Osteoblast (primary cell): ENCODE measurements at regions not wholly inside any gene's neighbourhood (a gene's known extent, or its start where the extent isn't known, plus 50 kb on each side); places are given as distances from the start of the nearest gene placed in this dataset.
A peak's percentile ranks its signal among the peaks of the same experiment; 100 is the strongest.

Experiments
- DNase-seq: peaks from one replicate; pipeline ENCODE4 v3.0.0; 2011; ENCODE audit warnings: low spot score, mixed read lengths; ENCODE audit not compliant: insufficient read length; ENCODE audit errors: missing footprints
- H2AFZ ChIP-seq: 2 replicates; pipeline ENCODE4 v1.6.0; 2011; ENCODE audit warnings: mild to moderate bottlenecking, low read length
- H3K27ac ChIP-seq: 2 replicates; pipeline ENCODE4 v1.5.1; 2011; ENCODE audit warnings: mild to moderate bottlenecking, low read depth, low read length, moderate library complexity
- H3K27me3 ChIP-seq: 2 replicates; pipeline ENCODE4 v1.6.0; 2012; ENCODE audit warnings: mild to moderate bottlenecking, control low read depth, inconsistent platforms, low read length, moderate library complexity; ENCODE audit not compliant: insufficient read depth
- H3K36me3 ChIP-seq: 2 replicates; pipeline ENCODE4 v1.5.1; 2011; ENCODE audit warnings: mild to moderate bottlenecking, low read length, control low read depth, moderate library complexity; ENCODE audit not compliant: insufficient read depth
- H3K4me1 ChIP-seq: 2 replicates; pipeline ENCODE4 v1.5.1; 2011; ENCODE audit warnings: mild to moderate bottlenecking, low read length, control low read depth, moderate library complexity; ENCODE audit not compliant: insufficient read depth
- H3K4me2 ChIP-seq: 2 replicates; pipeline ENCODE4 v1.6.0; 2011; ENCODE audit warnings: mild to moderate bottlenecking, low read length; ENCODE audit not compliant: insufficient read depth
- H3K4me3 ChIP-seq: fragments of 200-600 bp; sonication (generic); 3 replicates; pipeline ENCODE4 v1.5.1; 2012; ENCODE audit warnings: mild to moderate bottlenecking, low read length, inconsistent platforms; ENCODE audit not compliant: insufficient read depth
- H3K79me2 ChIP-seq: 2 replicates; pipeline ENCODE4 v1.6.0; 2012; ENCODE audit warnings: mild to moderate bottlenecking, low read length, control low read depth, inconsistent platforms; ENCODE audit not compliant: insufficient read depth
- H3K9me3 ChIP-seq: 2 replicates; pipeline ENCODE4 v1.5.1; 2011; ENCODE audit warnings: low read depth, low read length, control low read depth
- H4K20me1 ChIP-seq: 2 replicates; pipeline ENCODE4 v1.6.0; 2012; ENCODE audit warnings: mild to moderate bottlenecking, low read length, control low read depth; ENCODE audit not compliant: insufficient read depth
- TF ChIP-seq, protein P1 (sequence below): IDR thresholded peaks from 2 replicates; pipeline ENCODE4 v1.5.1; 2011; ENCODE audit warnings: mild to moderate bottlenecking, low read depth, low read length, moderate library complexity; ENCODE audit errors: extremely low read depth

DNA sequence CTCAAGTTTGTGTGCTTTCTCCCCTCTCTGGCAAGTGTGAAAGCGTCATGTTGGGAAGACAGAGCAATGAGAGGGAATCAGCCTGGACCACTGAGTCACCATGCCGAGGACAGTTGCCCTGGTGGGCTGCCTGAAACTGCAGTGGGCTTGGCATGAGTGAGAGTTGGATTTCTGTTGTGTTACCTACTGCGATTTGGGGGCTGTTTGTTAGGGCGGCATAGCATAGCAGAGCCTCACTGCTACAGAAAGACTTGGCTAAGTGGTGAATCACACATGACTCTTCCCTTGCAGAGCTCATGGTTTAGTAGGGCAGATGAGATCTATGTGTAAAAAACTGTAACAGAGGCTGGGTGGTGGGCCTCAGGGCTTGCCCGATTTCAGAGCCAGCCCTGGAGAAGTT, 324.6 kb downstream of the C16orf95 start:
- TF ChIP-seq, protein P1, sequence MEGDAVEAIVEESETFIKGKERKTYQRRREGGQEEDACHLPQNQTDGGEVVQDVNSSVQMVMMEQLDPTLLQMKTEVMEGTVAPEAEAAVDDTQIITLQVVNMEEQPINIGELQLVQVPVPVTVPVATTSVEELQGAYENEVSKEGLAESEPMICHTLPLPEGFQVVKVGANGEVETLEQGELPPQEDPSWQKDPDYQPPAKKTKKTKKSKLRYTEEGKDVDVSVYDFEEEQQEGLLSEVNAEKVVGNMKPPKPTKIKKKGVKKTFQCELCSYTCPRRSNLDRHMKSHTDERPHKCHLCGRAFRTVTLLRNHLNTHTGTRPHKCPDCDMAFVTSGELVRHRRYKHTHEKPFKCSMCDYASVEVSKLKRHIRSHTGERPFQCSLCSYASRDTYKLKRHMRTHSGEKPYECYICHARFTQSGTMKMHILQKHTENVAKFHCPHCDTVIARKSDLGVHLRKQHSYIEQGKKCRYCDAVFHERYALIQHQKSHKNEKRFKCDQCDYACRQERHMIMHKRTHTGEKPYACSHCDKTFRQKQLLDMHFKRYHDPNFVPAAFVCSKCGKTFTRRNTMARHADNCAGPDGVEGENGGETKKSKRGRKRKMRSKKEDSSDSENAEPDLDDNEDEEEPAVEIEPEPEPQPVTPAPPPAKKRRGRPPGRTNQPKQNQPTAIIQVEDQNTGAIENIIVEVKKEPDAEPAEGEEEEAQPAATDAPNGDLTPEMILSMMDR, result no peak
- peak; percentile 55 for DNase-seq
- H3K36me3 ChIP-seq, result no peaks in the 10 kb centered on the region
- no peak overlapping the region for H2AFZ ChIP-seq
- no peaks in the 10 kb centered on the region for H3K27me3 ChIP-seq
- no peak overlapping the region for H3K27ac ChIP-seq
- no peak overlapping the region for H3K4me2 ChIP-seq
- H4K20me1 ChIP-seq, result no peaks in the 10 kb centered on the region
- no peak overlapping the region for H3K4me3 ChIP-seq
- H3K79me2 ChIP-seq, result no peaks in the 10 kb centered on the region
- H3K4me1 ChIP-seq, result peaks cover 21% of the 10 kb centered on the region
- no peaks in the 10 kb centered on the region for H3K9me3 ChIP-seq

DNA sequence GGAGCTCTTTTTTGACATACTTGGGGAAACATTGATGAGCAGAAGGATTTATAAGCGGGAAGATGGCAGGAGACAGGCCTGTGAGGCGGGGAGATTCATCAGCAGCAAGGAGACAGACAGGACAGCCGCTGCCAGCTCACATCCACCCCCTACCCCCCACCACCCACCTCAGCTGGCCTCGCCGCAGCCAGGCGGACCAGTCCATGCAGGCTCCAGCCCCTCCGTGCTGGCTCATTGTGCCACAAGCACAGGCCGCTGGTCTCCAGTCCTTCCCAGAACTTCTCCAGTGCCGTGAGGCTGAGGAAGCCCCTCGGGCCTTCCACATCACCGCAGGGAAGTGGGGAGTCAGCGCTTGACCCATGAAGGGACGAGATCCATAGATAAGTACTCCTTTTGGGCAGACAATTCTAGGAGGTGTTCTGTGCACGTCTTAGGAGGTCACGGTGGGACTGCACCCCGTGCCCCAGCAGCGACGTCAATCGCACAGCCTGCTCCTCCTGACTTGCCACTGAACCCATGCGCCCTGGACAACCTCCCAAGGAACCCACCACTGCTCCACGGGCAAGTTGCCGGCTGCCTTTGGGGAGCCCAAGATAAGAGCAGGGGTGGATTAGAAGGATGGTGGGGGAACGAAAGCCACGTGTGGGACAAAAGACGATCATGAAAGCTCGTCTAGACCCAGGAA, 323.6 kb downstream of the C16orf95 start:
- no peaks in the 10 kb centered on the region for H3K27me3 ChIP-seq
- H3K9me3 ChIP-seq, result no peaks in the 10 kb centered on the region
- TF ChIP-seq, protein P1, result no peak
- H2AFZ ChIP-seq, result no peak overlapping the region
- H4K20me1 ChIP-seq, result no peaks in the 10 kb centered on the region
- no peak overlapping the region for H3K27ac ChIP-seq
- peaks cover 21% of the 10 kb centered on the region for H3K4me1 ChIP-seq
- no peaks in the 10 kb centered on the region for H3K79me2 ChIP-seq
- no peaks in the 10 kb centered on the region for H3K36me3 ChIP-seq
- H3K4me3 ChIP-seq, result no peak overlapping the region
- DNase-seq, result peak; percentile 65
- H3K4me2 ChIP-seq, result no peak overlapping the region

DNA sequence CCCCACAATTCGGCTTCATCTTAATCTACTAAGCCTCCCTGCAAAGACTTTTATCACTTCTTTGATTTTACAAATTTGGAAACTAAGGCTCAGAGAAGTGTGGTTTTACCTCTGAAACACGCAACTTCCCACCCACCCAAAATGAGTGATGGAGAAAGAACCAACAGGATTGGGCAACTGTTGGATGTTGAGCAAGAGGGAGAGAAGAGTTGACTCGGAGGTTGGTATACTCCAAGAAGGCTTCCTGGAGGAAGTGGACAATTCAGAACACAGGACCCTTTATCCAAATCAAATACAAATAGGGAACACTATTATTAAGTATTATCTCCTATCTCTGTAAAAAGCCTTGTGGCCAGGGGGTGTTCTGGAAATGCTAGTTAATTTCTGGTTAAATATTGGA, 323.0 kb downstream of the C16orf95 start:
- Histone ChIP-seq H2AFZ (no peak overlapping the region), H3K36me3 (no peaks in the 10 kb centered on the region), H4K20me1 (no peaks in the 10 kb centered on the region), H3K27ac (peak overlapping the region; percentile 22), H3K4me3 (no peak overlapping the region), H3K27me3 (no peaks in the 10 kb centered on the region), H3K4me2 (peak overlapping the region; percentile 80), H3K9me3 (no peaks in the 10 kb centered on the region), H3K4me1 (peaks cover 21% of the 10 kb centered on the region), H3K79me2 (no peaks in the 10 kb centered on the region)
- TF ChIP-seq, protein P1, result no peak
- DNase-seq, result no peak

DNA sequence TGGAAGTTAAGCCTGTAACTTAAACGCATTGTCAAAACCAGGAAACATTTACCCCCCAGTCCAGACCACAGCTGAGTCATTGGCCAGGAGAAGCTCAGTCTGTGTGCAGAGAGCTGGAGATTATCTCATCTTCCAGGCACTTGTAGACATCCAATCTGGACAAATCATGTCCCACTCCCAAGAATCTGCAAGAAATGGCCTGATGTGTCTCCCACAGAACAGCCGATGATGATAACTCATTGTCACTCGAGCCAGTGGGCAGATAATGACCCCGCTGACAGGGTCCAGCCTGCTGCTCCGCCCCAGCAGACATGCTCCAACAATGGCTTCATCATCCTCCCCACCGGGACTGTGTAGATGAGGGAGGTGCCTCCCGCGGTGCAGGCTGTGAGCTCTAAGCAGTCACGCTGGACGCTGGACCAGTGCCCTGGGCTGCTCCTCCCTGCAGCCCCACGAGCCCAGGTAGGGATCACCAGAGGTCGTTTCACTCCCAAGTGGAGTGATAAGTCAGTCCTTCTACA, 322.5 kb downstream of the C16orf95 start:
- DNase-seq, result peak; percentile 99
- peak overlapping the region; percentile 22 for H3K27ac ChIP-seq
- peak overlapping the region; percentile 80 for H3K4me2 ChIP-seq
- no peaks in the 10 kb centered on the region for H3K36me3 ChIP-seq
- TF ChIP-seq, protein P1, result no peak
- H3K4me3 ChIP-seq, result peak overlapping the region; percentile 54
- H3K9me3 ChIP-seq, result no peaks in the 10 kb centered on the region
- H4K20me1 ChIP-seq, result no peaks in the 10 kb centered on the region
- peaks cover 21% of the 10 kb centered on the region for H3K4me1 ChIP-seq
- H2AFZ ChIP-seq, result peak overlapping the region; percentile 77
- H3K79me2 ChIP-seq, result no peaks in the 10 kb centered on the region
- H3K27me3 ChIP-seq, result no peaks in the 10 kb centered on the region
